Prostate gland (tissue), 2 donors: ENCODE measurements at regions not wholly inside any gene's neighbourhood (a gene's known extent, or its start where the extent isn't known, plus 50 kb on each side); places are given as distances from the start of the nearest gene placed in this dataset.

Experiments used
- DNase-seq: peaks from one replicate; pipeline ENCODE4 v3.0.0-alpha.2; 2019; ENCODE audit warnings: low spot score
- H3K27ac ChIP-seq, 2 donors: fragments of 200-600 bp; sonication (generic); 2 replicates each; pipeline ENCODE4 v1.5.1; 2017 to 2019
- H3K27me3 ChIP-seq: fragments of 200-600 bp; sonication (generic); replicated peaks from 2 replicates; pipeline ENCODE4 v1.5.1; 2019; ENCODE audit not compliant: insufficient read depth
- H3K36me3 ChIP-seq, 2 donors: fragments of 200-600 bp; sonication (generic); 1 replicate in 1 of 2; 2 replicates in 1 of 2; pipeline versions ENCODE4 v1.5.1 to v1.8.1; 2017 to 2019
- H3K4me1 ChIP-seq: fragments of 200-600 bp; sonication (generic); replicated peaks from 2 replicates; pipeline ENCODE4 v1.5.1; 2019
- H3K4me3 ChIP-seq, 2 donors: fragments of 200-600 bp; sonication (generic); 2 replicates each; pipeline ENCODE4 v1.5.1; 2017 to 2019
- H3K9me3 ChIP-seq: fragments of 200-600 bp; sonication (generic); 2 replicates; pipeline ENCODE4 v1.5.1; 2017
- POLR2A ChIP-seq: fragments of 450-650 bp; IDR thresholded peaks from one replicate; pipeline ENCODE4 v1.6.1; 2016; ENCODE audit warnings: antibody characterized with exemption, mild to moderate bottlenecking
- POLR2AphosphoS5 ChIP-seq: sonication (generic); formaldehyde crosslinking; IDR thresholded peaks from one replicate; pipeline ENCODE4 v1.6.1; 2017; ENCODE audit warnings: antibody characterized with exemption
- WGBS: methylation state at CpG from one replicate; pipeline ENCODE4 v1.1.5; 2018; 5-methylcytosine and 5-hydroxymethylcytosine counted together
- intact Hi-C: fragments of 100-400 bp; cut with DNase I; formaldehyde crosslinking; loops from one replicate; pipeline ENCODE4 v1.14.2; 2022
- TF ChIP-seq, protein P1 (sequence below), 4 experiments: fragments of 200-600 bp in 2 of 4; fragments of 450-650 bp in 2 of 4; sonication (generic) in 2 of 4; IDR thresholded peaks; 1 replicate in 3 of 4; 2 replicates in 1 of 4; pipeline ENCODE4 v1.5.1; 2016 to 2019; ENCODE audit warnings: antibody characterized with exemption in 4 of 4, mild to moderate bottlenecking in 2 of 4, moderate library complexity in 2 of 4

DNA sequence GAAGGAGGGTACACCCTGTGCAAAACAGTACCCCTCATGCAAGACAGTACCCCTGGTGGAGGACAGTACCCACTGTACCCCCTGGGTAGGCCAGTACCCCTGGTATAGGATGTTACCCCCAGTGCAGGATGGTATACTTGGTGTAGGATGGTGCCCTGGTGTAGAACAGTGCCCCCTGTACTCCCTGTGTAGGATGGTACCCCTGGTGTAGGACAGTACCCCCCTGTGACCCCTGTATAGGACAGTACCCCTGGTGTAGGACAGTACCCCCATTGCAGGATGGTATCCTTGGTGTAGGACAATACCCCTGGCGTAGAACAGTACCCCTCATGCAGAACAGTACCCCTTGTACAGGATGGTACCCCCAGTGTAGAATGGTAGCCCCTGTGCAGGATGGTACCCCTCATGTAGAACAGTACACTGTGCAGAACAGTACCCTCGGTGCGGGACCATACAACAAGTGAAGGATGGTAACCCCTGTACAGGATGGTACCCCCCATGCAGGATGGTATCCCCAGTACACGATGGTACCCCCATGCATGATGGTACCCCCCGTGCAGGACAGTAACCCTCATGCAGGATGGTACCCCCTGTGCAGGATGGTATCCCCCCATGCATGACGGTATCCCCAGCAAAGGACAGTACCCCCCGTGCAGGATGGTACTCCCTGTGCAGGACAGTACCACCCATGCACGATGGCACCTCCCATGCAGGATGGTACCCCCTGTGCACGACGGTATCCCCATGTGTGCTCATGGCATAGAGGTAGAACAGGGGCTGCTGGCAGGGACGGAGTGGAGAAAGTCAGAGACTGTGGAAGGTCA, 248.0 kb downstream of the DCDC2C start:
- Histone ChIP-seq H3K27me3 (no peaks in the 10 kb centered on the region), H3K4me1 (no peaks in the 10 kb centered on the region), H3K4me3 (no peak overlapping the region), H3K36me3 (no peaks in the 10 kb centered on the region), H3K27ac (no peak overlapping the region), H3K9me3 (no peaks in the 10 kb centered on the region)
- intact Hi-C loops: no loop called here
- 90% methylated on average over 11 of the region's 11 CpGs for WGBS
- TF ChIP-seq, protein P1, sequence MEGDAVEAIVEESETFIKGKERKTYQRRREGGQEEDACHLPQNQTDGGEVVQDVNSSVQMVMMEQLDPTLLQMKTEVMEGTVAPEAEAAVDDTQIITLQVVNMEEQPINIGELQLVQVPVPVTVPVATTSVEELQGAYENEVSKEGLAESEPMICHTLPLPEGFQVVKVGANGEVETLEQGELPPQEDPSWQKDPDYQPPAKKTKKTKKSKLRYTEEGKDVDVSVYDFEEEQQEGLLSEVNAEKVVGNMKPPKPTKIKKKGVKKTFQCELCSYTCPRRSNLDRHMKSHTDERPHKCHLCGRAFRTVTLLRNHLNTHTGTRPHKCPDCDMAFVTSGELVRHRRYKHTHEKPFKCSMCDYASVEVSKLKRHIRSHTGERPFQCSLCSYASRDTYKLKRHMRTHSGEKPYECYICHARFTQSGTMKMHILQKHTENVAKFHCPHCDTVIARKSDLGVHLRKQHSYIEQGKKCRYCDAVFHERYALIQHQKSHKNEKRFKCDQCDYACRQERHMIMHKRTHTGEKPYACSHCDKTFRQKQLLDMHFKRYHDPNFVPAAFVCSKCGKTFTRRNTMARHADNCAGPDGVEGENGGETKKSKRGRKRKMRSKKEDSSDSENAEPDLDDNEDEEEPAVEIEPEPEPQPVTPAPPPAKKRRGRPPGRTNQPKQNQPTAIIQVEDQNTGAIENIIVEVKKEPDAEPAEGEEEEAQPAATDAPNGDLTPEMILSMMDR (IDR thresholded peaks at IDR 0.05): no peak
- TF ChIP-seq POLR2AphosphoS5: no peak
- no peak for TF ChIP-seq POLR2A
- no peak for DNase-seq

DNA sequence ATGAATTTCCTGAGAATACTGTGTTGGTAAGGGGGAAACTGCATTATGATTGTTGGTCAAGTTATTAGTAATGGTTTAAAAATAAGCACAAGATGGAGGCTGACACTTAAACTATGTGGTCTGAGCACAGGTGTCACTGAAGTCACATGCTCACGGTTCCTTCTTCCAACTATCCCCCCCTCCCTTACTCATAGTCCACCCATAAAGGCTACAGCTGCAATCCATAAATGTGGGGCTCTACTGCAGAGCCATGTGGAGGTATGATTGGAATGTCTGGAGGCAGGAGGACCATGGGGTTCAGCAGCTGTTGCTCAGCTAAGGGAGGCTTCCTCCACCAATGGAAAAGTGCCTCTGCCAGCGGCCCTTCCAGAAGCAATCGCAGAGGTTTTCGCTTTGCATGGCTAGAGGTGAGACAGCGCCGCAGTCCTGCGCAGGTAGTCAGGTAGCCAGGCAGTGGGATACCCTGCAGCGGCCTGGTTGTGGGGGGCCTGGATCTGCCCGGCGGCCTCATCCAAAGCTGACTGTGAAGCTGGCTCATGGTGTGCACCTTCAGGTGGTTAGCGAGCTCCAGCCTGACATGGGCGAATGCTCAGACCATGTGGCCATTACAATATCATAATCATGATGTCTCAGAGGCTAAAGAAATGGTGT, 249.6 kb downstream of the DCDC2C start:
- H3K4me3 ChIP-seq: no peak overlapping the region
- TF ChIP-seq, protein P1 (IDR thresholded peaks at IDR 0.05): no peak
- no peak for DNase-seq
- H3K27ac ChIP-seq: no peak overlapping the region
- intact Hi-C loops: no loop called here
- WGBS: 92% methylated on average over 12 of the region's 12 CpGs
- no peaks in the 10 kb centered on the region for H3K4me1 ChIP-seq
- H3K36me3 ChIP-seq: no peaks in the 10 kb centered on the region
- H3K9me3 ChIP-seq: no peaks in the 10 kb centered on the region
- H3K27me3 ChIP-seq: no peaks in the 10 kb centered on the region

DNA sequence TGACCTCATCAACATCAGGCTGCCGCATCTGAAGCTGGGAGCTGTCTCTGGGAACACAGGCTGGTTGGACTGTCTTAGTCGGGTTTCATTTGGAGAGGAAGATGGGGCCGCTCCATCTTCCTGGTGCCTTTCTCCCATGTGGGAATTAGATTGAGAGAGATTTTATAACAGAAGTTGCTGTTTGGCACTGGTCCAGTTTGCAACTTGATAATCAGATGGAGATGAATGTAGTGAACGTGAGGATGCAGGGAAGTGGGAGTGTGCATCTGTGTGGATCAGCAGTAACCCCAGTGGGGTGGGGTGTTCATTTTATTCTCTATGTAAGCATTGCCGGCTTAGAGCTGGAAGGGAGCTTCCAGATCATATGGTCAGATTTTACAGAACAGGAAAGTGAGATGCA, 250.9 kb downstream of the DCDC2C start:
- intact Hi-C loops: no loop called here
- 53% methylated on average over 5 of the region's 5 CpGs for WGBS
- Histone ChIP-seq H3K36me3 (no peaks in the 10 kb centered on the region), H3K4me3 (no peak overlapping the region), H3K27ac (no peak overlapping the region), H3K9me3 (no peaks in the 10 kb centered on the region), H3K27me3 (no peaks in the 10 kb centered on the region), H3K4me1 (no peaks in the 10 kb centered on the region)
- TF ChIP-seq, protein P1 (IDR thresholded peaks at IDR 0.05): no peak
- TF ChIP-seq POLR2AphosphoS5 (no peak), POLR2A (no peak)
- no peak for DNase-seq

DNA sequence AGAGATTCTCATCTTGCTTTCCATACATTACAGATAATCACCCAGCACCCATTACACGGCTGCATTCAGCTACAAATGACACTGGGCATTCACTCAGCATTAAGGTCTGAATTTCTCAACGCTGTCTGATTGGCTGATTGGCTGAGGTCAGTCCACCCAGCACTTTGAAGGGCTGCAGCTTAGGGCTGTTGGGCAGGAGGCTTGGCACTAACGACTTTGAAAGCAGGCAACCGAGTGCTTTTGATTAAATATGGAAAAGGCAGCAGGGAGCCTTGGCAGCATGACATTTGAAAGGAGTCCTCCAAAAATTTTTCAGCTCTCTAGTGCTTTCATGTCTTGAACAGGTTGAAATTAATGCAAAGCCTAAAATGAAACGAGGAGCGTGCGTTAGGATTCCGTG, 253.0 kb downstream of the DCDC2C start:
- Histone ChIP-seq H3K9me3 (no peaks in the 10 kb centered on the region), H3K4me1 (no peaks in the 10 kb centered on the region), H3K36me3 (no peaks in the 10 kb centered on the region), H3K27ac (no peak overlapping the region), H3K27me3 (no peaks in the 10 kb centered on the region), H3K4me3 (no peak overlapping the region)
- no peak for TF ChIP-seq POLR2A
- no peak for TF ChIP-seq POLR2AphosphoS5
- TF ChIP-seq, protein P1 (IDR thresholded peaks at IDR 0.05): no peak
- intact Hi-C loops: no loop called here
- no peak for DNase-seq
- 60% methylated on average over 8 of the region's 8 CpGs for WGBS

DNA sequence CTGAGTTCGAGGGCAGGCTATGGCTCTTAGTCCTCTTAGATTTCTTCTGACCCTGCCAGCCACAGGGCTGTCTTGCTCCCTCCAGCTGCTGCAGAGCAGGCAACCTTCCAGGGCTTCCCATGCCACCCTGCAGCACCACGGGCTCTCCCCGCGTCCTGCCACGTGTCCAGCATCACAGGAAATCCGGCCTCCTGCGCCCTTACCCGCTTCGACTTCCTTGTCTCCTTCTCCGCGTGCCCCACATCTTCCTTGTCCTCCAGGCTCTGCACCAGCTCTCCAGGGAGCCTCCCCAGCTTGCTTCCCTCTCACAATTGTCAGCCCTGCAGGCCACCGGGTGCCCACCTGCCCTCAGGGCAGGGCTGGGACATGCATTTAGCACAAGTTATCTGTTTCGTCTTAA, 253.5 kb downstream of the DCDC2C start:
- Histone ChIP-seq H3K27ac (no peak overlapping the region), H3K36me3 (no peaks in the 10 kb centered on the region), H3K4me3 (no peak overlapping the region), H3K27me3 (no peaks in the 10 kb centered on the region), H3K4me1 (no peaks in the 10 kb centered on the region), H3K9me3 (no peaks in the 10 kb centered on the region)
- 86% methylated on average over 13 of the region's 13 CpGs for WGBS
- DNase-seq: no peak
- TF ChIP-seq POLR2AphosphoS5: no peak
- TF ChIP-seq POLR2A: no peak
- TF ChIP-seq, protein P1 (IDR thresholded peaks at IDR 0.05): no peak
- intact Hi-C loops: no loop called here
